ENCODE measurements at regions not wholly inside any gene's neighbourhood (a gene's known extent, or its start where the extent isn't known, plus 50 kb on each side); places are given as distances from the start of the nearest gene placed in this dataset.

DNA sequence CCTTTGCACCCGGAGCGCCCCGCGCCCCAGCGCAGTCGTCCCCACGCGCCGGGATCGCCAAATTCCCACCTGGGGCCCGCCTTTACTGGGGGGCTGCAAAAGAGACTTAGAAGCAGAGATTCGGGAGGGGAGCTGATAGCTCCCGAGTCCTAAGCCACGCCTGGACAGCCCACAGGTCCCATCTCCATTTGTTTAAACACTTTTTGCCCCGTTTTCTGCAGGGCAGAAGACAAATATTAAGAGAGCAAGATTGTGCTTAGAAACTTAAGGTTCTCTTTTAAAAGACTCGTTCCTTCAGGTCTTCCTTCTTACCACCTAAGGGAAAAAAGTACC lies 299.1 kb upstream of the NFE2L3 start:
- H3K27ac ChIP-seq (ENCODE audit: low read length) = no peak overlapping the region
- peaks cover 0 to 3% of the 10 kb centered on the region in 2 donors for H3K9me3 ChIP-seq (ENCODE audit: control insufficient read depth in 1 of 2, low read length in 2 of 2)
- peaks cover 0 to 8% of the 10 kb centered on the region in 2 donors for H3K36me3 ChIP-seq (ENCODE audit: control insufficient read depth in 1 of 2, insufficient read depth in 2 of 2, low read length in 2 of 2)
- peaks cover 50% of the 10 kb centered on the region for H3K27me3 ChIP-seq (ENCODE audit: low read depth, low read length)
- peaks cover 7 to 51% of the 10 kb centered on the region in 2 donors for H3K4me1 ChIP-seq (ENCODE audit: control insufficient read depth in 1 of 2, insufficient read depth in 2 of 2, low read length in 2 of 2)
- peak overlapping the region in 1 of 2 donors; percentile 50 for H3K4me3 ChIP-seq (ENCODE audit: low read depth in 1 of 2, low read length in 2 of 2)

DNA sequence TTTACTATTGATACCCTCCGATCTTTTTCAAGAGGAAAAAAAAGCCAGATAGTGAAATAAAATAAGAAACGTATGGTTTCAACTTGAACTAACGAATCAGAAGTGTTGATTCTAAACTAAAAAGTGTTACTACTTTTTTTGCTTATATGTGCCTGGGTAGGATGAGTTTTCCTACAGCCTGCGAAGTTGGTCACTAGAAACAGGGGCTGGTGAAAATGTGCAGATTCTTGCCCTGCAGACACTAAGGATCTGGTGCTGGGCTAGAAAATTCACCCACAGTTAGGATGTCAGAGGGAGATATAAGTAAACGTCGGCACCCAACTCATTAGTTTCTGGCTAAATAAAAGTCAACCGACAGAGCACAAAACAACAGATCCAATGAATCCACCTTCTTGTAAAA lies 298.7 kb upstream of the NFE2L3 start:
- no peak overlapping the region for H3K27ac ChIP-seq (ENCODE audit: low read length)
- peaks cover 0 to 8% of the 10 kb centered on the region in 2 donors for H3K36me3 ChIP-seq (ENCODE audit: control insufficient read depth in 1 of 2, insufficient read depth in 2 of 2, low read length in 2 of 2)
- peaks cover 54% of the 10 kb centered on the region for H3K27me3 ChIP-seq (ENCODE audit: low read depth, low read length)
- H3K9me3 ChIP-seq (ENCODE audit: control insufficient read depth in 1 of 2, low read length in 2 of 2) = peaks cover 0 to 3% of the 10 kb centered on the region in 2 donors
- H3K4me3 ChIP-seq (ENCODE audit: low read depth in 1 of 2, low read length in 2 of 2) = no peak overlapping the region
- peaks cover 6 to 46% of the 10 kb centered on the region in 2 donors for H3K4me1 ChIP-seq (ENCODE audit: control insufficient read depth in 1 of 2, insufficient read depth in 2 of 2, low read length in 2 of 2)

DNA sequence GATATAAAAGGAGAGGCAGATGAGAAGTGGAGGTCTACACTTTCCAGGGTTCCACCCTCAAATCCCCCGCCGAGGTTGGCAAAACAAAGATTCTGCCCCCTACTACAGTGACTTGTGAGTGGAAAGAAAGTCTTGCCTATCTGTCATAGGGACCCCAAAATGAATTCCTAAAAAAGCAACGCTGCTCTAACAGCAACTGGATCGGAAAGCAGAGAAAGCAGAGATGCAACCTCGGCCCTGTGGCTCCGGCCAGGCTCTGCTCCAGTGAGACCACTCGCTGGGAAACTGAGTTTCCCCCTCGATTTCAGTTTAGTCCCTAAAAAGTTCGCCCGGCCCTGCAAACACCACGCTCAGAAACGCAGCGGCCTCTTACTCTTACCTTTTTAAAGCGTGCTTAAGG lies 297.9 kb upstream of the NFE2L3 start:
- H3K27me3 ChIP-seq (ENCODE audit: low read depth, low read length) = peaks cover 62% of the 10 kb centered on the region
- peaks cover 0 to 3% of the 10 kb centered on the region in 2 donors for H3K9me3 ChIP-seq (ENCODE audit: control insufficient read depth in 1 of 2, low read length in 2 of 2)
- peaks cover 0 to 8% of the 10 kb centered on the region in 2 donors for H3K36me3 ChIP-seq (ENCODE audit: control insufficient read depth in 1 of 2, insufficient read depth in 2 of 2, low read length in 2 of 2)
- H3K4me1 ChIP-seq (ENCODE audit: control insufficient read depth in 1 of 2, insufficient read depth in 2 of 2, low read length in 2 of 2) = peaks cover 6 to 46% of the 10 kb centered on the region in 2 donors
- no peak overlapping the region for H3K4me3 ChIP-seq (ENCODE audit: low read depth in 1 of 2, low read length in 2 of 2)
- H3K27ac ChIP-seq (ENCODE audit: low read length) = no peak overlapping the region

DNA sequence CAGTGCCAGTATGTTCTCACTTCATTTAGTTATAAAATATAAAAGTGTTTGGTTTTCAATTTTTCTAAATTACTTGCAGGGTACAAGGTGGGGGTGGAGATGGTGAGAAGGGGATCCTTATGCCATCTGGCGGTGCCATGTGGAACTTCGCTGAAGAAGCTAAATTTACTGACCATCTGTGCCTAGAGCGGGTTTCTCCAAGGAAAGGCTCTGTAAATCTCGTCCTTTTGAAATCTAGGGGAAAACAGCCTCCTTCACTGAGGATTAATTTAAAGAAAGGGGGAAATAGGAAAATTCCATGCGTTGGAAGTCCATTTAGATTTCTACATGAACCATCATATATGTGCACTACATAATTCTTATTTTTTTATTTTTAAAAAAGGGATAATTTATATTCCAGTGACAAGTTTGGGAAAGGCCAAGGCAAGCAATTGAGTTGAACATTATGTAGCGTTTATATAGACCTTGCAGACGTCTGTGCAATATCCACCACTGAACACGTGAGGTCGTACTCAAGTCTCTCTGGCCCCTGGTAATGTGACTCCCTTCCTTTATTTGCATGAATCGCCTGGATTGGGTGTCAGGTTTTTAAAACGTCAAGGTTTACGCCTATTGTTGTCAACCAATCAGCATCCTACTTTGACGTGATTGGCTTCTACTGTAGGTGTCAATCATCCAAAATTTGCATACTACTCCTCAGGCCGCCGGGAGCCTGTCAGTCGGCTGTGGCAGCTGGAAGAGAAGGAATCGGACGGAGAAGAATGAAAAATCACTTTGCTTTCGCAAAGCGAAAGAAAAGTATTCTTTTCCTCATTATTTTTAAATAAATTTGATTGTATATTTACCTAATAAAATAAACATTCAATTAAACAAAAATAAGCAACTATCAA lies 297.1 kb upstream of the NFE2L3 start:
- Histone ChIP-seq H3K4me3 (ENCODE audit: low read depth in 1 of 2, low read length in 2 of 2) (no peak overlapping the region), H3K4me1 (ENCODE audit: control insufficient read depth in 1 of 2, insufficient read depth in 2 of 2, low read length in 2 of 2) (peaks cover 6 to 46% of the 10 kb centered on the region in 2 donors), H3K36me3 (ENCODE audit: control insufficient read depth in 1 of 2, insufficient read depth in 2 of 2, low read length in 2 of 2) (peaks cover 0 to 4% of the 10 kb centered on the region in 2 donors), H3K27ac (ENCODE audit: low read length) (no peak overlapping the region), H3K27me3 (ENCODE audit: low read depth, low read length) (peaks cover 70% of the 10 kb centered on the region), H3K9me3 (ENCODE audit: control insufficient read depth in 1 of 2, low read length in 2 of 2) (peaks cover 0 to 5% of the 10 kb centered on the region in 2 donors)

DNA sequence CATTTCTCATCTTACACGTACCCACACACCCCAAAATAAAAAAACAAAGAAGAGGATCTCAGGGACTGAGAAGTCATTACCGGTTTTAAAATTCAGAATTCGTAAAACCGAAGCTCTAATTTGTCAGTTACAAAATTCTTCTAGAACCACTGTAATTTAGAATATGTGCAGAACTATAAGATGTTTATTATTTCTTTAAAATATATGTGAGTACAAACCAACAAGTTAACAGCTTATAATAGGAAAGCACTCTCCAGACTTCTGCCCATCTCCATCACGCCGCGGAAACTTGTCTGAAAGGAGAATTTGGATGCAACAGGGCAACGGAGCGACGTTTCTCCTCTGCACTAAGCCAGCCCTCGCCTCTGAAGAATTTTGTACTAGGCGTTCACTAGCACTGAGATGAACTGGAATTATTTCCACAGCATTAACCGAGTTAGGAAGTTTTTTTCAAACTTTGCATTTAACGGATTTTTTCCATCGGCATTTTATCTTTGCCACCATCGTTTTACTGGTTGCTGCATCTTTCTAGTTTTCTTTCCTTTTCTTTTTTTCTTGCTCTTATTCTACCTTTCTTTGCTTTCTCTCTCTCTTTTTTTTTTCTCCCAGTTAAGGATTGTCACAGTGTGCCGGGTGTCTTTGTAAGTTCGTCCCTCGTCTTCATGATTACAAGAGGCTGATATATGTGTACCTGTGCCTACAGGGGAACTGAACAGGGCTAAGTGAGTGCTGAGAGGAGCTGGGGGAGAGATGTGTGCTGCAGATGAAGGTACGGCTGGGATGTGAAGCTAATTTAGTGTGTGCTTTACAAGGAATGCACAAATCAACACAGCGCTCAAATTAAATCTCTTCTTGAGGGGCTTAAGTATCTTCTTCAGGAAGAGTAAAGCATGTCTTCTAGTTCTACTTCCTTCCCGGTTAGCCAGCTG lies 295.9 kb upstream of the NFE2L3 start:
- no peaks in the 10 kb centered on the region for H3K36me3 ChIP-seq (ENCODE audit: control insufficient read depth in 1 of 2, insufficient read depth in 2 of 2, low read length in 2 of 2)
- peaks cover 3 to 10% of the 10 kb centered on the region in 2 donors for H3K9me3 ChIP-seq (ENCODE audit: control insufficient read depth in 1 of 2, low read length in 2 of 2)
- H3K4me1 ChIP-seq (ENCODE audit: control insufficient read depth in 1 of 2, insufficient read depth in 2 of 2, low read length in 2 of 2) = peaks cover 6 to 40% of the 10 kb centered on the region in 2 donors
- peak overlapping the region; percentile 77 for H3K27ac ChIP-seq (ENCODE audit: low read length)
- H3K4me3 ChIP-seq (ENCODE audit: low read depth in 1 of 2, low read length in 2 of 2) = peak overlapping the region; percentile 51
- peaks cover 82% of the 10 kb centered on the region for H3K27me3 ChIP-seq (ENCODE audit: low read depth, low read length)

DNA sequence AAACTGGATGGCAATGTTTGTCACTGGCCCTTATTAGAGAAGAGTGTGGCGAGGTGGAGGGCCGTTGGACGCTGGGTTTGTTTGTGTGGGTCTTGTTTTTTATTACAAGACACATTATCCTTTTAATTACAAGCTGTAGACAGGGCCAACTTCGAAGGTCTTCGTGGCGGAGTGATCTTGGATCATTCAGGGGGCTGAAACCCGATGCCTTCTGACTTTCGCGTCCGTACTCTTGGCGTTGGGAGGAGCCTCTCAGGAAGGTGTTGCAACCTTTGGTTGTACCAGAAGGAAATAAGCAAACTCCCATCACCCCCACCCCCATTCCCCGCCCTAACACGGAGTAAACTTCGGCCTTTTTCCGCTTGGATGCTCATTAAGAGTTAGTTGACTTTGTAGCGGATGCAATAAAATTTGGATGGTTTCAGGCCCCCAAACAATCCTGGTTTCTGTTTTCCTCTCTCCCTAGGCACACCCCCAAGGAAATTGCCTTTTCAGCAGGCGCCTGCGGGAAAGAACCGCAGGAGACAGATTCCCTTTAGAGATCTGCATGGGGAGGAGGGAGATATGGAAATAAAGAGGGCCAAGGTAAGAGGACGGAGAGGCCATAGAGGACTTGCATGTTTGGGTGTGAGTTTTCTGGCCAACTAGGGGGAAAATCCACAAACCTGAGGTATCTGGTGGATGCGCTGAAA lies 294.5 kb upstream of the NFE2L3 start:
- peaks cover 96% of the 10 kb centered on the region for H3K27me3 ChIP-seq (ENCODE audit: low read depth, low read length)
- H3K4me3 ChIP-seq (ENCODE audit: low read depth in 1 of 2, low read length in 2 of 2) = peak overlapping the region; percentile 51

DNA sequence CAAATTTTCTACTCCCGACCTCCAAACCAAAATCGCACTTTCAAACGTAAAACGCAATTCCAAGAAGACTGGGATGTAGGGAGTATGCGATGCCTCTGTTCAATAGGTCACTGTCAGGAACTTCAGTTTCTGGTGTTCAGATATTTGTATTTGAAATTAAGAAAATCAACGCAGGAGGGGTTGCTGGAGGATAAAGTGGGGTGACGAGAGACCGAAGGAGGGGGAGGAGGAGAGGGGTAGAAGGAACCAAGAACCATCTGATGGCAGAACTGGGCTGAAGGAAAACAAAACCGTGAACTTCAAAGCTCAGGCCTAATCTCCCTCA lies 293.8 kb upstream of the NFE2L3 start:
- peaks cover 97% of the 10 kb centered on the region for H3K27me3 ChIP-seq (ENCODE audit: low read depth, low read length)
- no peak overlapping the region for H3K27ac ChIP-seq (ENCODE audit: low read length)
- no peaks in the 10 kb centered on the region for H3K36me3 ChIP-seq (ENCODE audit: control insufficient read depth in 1 of 2, insufficient read depth in 2 of 2, low read length in 2 of 2)
- H3K4me3 ChIP-seq (ENCODE audit: low read depth in 1 of 2, low read length in 2 of 2) = no peak overlapping the region
- H3K9me3 ChIP-seq (ENCODE audit: control insufficient read depth in 1 of 2, low read length in 2 of 2) = peaks cover 3 to 19% of the 10 kb centered on the region in 2 donors
- peaks cover 3 to 30% of the 10 kb centered on the region in 2 donors for H3K4me1 ChIP-seq (ENCODE audit: control insufficient read depth in 1 of 2, insufficient read depth in 2 of 2, low read length in 2 of 2)

More for the DNA sequence above, 294.5 kb upstream of the NFE2L3 start:
- Histone ChIP-seq H3K4me1 (ENCODE audit: control insufficient read depth in 1 of 2, insufficient read depth in 2 of 2, low read length in 2 of 2) (peaks cover 3 to 30% of the 10 kb centered on the region in 2 donors), H3K9me3 (ENCODE audit: control insufficient read depth in 1 of 2, low read length in 2 of 2) (peaks cover 3 to 19% of the 10 kb centered on the region in 2 donors), H3K36me3 (ENCODE audit: control insufficient read depth in 1 of 2, insufficient read depth in 2 of 2, low read length in 2 of 2) (no peaks in the 10 kb centered on the region), H3K27ac (ENCODE audit: low read length) (no peak overlapping the region)

DNA sequence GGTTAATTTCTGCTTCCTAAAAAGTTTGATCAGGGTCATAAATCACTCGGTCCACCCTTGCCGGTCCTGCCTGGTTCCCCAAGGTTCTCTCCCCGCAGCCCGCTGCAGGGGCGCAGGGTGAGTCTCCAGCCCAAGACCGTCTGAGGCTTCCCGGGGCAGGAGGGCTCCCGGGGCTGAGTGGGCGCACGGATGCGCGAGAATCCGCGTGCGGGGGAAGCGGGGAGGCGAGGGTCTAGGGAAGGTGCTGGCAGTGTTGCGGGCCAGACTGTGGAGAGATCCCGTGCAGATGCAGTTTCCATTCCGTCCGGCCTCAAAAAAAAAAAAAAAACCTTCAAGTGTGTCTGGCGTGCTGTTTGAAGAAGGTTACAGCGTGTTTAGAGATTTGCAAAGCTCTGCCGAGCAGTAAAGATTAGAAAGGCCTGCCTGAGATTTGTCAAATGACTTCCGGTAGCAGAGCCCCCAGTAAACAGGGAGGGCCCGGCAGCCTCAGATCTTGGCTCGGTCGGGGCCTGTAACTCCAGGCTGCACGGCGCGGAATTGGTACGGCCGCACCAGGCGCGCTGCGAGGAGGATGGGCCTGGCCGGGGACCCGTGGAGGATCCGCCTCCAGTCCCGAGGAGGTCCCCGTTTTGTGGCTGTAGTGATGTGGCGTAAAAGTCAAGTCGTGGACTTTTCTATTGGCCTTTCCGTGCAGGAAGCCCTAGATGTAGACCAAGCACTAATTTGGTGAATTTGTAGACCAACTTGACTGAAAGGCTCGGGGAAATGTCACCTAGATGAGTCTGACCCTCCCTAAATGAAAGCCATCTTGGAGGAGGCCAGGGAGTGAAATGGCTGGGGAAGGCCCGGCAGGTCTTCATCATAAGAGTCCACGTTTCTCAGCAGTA lies 293.2 kb upstream of the NFE2L3 start:
- H3K4me1 ChIP-seq (ENCODE audit: control insufficient read depth in 1 of 2, insufficient read depth in 2 of 2, low read length in 2 of 2) = peaks cover 3 to 28% of the 10 kb centered on the region in 2 donors
- H3K27me3 ChIP-seq (ENCODE audit: low read depth, low read length) = peaks cover 97% of the 10 kb centered on the region
- peaks cover 3 to 19% of the 10 kb centered on the region in 2 donors for H3K9me3 ChIP-seq (ENCODE audit: control insufficient read depth in 1 of 2, low read length in 2 of 2)
- no peak overlapping the region for H3K27ac ChIP-seq (ENCODE audit: low read length)
- no peaks in the 10 kb centered on the region for H3K36me3 ChIP-seq (ENCODE audit: control insufficient read depth in 1 of 2, insufficient read depth in 2 of 2, low read length in 2 of 2)
- H3K4me3 ChIP-seq (ENCODE audit: low read depth in 1 of 2, low read length in 2 of 2) = no peak overlapping the region

DNA sequence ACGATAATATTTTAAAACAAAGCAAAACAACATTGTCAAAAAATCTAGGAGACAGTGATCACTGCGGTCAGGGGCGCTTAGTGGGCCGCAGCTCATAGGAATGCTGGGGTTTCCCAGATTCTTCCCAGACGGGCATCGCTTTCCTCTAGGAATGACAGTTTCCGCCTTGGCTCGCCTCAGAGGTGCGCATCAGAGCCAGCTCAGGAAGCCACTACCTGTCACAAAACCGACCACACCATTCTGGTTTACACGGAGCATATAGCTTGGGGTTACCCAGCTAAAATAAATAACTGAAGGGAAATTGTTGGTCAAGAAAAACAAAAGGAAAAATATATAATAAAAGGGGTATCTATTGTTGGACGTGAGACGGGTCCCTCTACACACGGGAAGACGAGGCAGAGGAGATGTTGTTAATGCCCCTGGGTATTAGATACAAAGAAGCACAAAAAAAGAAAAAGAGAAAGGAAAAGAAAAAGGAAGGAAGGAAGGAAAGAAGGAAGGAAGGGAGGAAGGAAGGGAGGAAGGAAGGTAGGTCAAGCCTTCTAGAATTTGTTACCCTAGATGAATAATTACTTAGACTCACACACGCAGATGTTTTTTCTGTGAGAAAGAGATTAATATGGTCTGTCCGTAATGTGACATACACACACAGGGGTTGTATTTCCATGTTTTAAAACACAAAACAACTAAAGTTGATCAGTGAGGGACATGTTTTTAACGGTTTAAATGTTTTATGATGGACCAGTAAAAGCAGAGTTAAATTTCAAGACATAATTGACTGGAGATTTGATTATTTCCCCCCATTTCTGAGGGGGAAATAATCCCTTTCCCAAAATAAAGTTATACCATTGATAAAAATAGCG lies 292.4 kb upstream of the NFE2L3 start:
- H3K4me1 ChIP-seq (ENCODE audit: control insufficient read depth in 1 of 2, insufficient read depth in 2 of 2, low read length in 2 of 2) = peaks cover 3 to 22% of the 10 kb centered on the region in 2 donors
- H3K27me3 ChIP-seq (ENCODE audit: low read depth, low read length) = peaks cover 94% of the 10 kb centered on the region

More for the DNA sequence above, 292.4 kb upstream of the NFE2L3 start:
- H3K4me3 ChIP-seq (ENCODE audit: low read depth in 1 of 2, low read length in 2 of 2) = no peak overlapping the region
- H3K9me3 ChIP-seq (ENCODE audit: control insufficient read depth in 1 of 2, low read length in 2 of 2) = peaks cover 3 to 19% of the 10 kb centered on the region in 2 donors
- no peaks in the 10 kb centered on the region for H3K36me3 ChIP-seq (ENCODE audit: control insufficient read depth in 1 of 2, insufficient read depth in 2 of 2, low read length in 2 of 2)
- no peak overlapping the region for H3K27ac ChIP-seq (ENCODE audit: low read length)

Data from muscle layer of duodenum (tissue), 2 donors.